Esophagus (tissue), 2 donors: ENCODE measurements at regions not wholly inside any gene's neighbourhood (a gene's known extent, or its start where the extent isn't known, plus 50 kb on each side); places are given as distances from the start of the nearest gene placed in this dataset.

Source experiments
- H3K27ac ChIP-seq, 2 donors: one replicate each; pipeline ENCODE4 v1.5.1; 2013; ENCODE audit warnings: low read depth in 2 of 2, mild to moderate bottlenecking in 2 of 2, inconsistent platforms in 1 of 2, low read length in 1 of 2, moderate library complexity in 1 of 2
- H3K27me3 ChIP-seq, 2 donors: one replicate each; pipeline ENCODE4 v1.6.1; 2013; ENCODE audit warnings: low read length in 2 of 2, control low read depth in 1 of 2, mild to moderate bottlenecking in 1 of 2; ENCODE audit not compliant: insufficient read depth in 2 of 2, control insufficient read depth in 1 of 2
- H3K36me3 ChIP-seq, 2 donors: one replicate each; pipeline ENCODE4 v1.6.1; 2013; ENCODE audit warnings: low read length in 1 of 2; ENCODE audit not compliant: control insufficient read depth in 2 of 2, insufficient read depth in 2 of 2
- H3K4me1 ChIP-seq, 2 donors: one replicate each; pipeline ENCODE4 v1.6.1; 2013; ENCODE audit warnings: low read length in 1 of 2; ENCODE audit not compliant: control insufficient read depth in 2 of 2, insufficient read depth in 2 of 2
- H3K4me3 ChIP-seq, 2 donors: one replicate each; pipeline ENCODE4 v1.5.1; 2013; ENCODE audit warnings: low read length in 2 of 2, mild to moderate bottlenecking in 2 of 2, low read depth in 1 of 2, moderate library complexity in 1 of 2
- H3K9me3 ChIP-seq, 2 donors: one replicate each; pipeline ENCODE4 v1.6.1; 2013; ENCODE audit warnings: mild to moderate bottlenecking in 2 of 2, low read depth in 1 of 2, low read length in 1 of 2, moderate library complexity in 1 of 2; ENCODE audit not compliant: control insufficient read depth in 2 of 2, insufficient read depth in 1 of 2
- WGBS, 2 donors: extraction: QIAGEN DNeasy Blood & Tissue Kit; methylation state at CpG; one replicate each; pipeline ENCODE4 v1.1.7; 2013; 5-methylcytosine and 5-hydroxymethylcytosine counted together
- donor health status: healthy with polysubstance abuse.
- donor health status: Bipolar disorder and iron deficiency.

DNA sequence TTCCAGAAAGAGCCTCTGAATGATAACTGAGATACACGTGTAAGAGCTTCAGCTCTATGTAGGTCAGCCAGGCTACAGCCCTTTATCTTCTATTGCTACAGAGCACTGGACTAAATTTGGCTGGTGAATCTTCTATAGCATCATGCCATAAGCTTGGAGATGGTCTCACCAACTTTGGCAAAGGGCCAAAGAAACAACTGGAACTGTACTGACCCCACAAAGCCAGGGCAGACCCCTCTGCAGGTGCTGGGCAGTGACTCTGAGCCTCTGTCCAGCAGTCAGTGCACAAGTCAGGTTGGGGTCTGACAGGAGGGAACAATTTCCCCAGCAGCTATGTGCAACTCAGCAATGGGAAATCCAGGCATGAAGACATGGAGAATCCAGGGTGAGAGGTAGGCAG, 57.8 kb upstream of the NFASC start:
- no peaks in the 10 kb centered on the region for H3K4me1 ChIP-seq
- 78 to 85% methylated on average over 1 of the region's 1 CpG for WGBS, 2 donors
- H3K27me3 ChIP-seq = no peaks in the 10 kb centered on the region
- no peak overlapping the region for H3K4me3 ChIP-seq
- H3K27ac ChIP-seq = no peak overlapping the region
- H3K9me3 ChIP-seq = no peaks in the 10 kb centered on the region
- H3K36me3 ChIP-seq = no peaks in the 10 kb centered on the region

DNA sequence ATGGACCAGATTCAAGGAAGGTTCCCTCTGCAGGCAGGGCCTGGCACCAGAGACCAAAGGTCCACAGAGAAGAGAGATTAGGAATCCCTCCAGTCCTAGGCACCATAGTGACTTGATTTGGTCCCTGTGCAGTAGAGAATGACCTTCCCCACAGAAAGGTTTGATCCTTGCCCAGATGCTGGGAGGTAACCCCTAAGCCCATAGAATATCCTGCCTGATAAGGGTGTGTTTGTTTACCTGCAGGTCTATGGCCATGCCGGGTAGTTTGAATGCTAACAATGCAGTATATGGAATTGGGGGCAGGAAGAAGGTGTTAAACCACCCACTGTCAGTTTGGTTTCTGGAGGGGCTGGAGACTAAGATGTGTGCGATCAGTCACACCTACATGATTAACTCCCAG, 57.1 kb upstream of the NFASC start:
- H3K4me3 ChIP-seq = no peak overlapping the region
- no peaks in the 10 kb centered on the region for H3K27me3 ChIP-seq
- H3K9me3 ChIP-seq = no peaks in the 10 kb centered on the region
- WGBS, 2 donors = 64 to 71% methylated on average over 2 of the region's 2 CpGs
- H3K27ac ChIP-seq = no peak overlapping the region
- H3K4me1 ChIP-seq = no peaks in the 10 kb centered on the region
- no peaks in the 10 kb centered on the region for H3K36me3 ChIP-seq

DNA sequence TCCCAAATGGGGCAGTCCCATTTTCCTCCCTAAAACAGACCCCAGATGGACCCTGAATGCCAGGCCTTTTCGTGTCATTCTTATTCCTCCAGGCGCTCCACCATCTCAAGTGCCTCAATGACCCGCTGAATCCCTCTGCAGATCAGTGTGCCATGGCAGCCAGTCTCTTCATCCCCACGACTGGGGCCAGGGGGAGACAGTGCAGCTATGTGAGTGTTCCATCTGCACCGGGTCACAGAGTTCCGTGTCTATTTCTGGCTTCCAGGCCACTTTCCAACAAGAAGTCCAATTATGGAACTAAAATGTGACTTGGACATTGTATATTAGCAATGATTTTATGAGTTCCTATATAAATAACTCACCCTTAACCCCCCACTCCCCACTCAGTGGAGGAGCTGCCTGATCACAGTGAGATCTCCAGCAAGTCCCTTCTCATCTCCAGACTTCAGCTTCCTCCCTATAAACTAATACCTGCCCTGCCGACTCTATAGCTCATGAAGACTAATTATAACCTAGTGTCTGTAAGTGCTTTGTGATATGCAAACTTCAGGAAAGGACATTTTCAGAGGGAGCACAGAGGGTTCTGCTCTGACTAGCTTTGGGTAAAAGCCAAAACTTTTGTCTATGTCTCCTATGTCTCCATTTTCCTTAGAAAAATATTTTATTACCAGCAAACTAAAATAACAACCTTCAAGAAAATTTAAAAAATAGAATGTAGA, 56.3 kb upstream of the NFASC start:
- Histone ChIP-seq H3K27me3 (no peaks in the 10 kb centered on the region), H3K4me3 (no peak overlapping the region), H3K36me3 (no peaks in the 10 kb centered on the region), H3K9me3 (no peaks in the 10 kb centered on the region), H3K4me1 (peaks cover 3% of the 10 kb centered on the region in 2 donors), H3K27ac (no peak overlapping the region)
- WGBS, 2 donors = 55 to 64% methylated on average over 7 of the region's 7 CpGs

DNA sequence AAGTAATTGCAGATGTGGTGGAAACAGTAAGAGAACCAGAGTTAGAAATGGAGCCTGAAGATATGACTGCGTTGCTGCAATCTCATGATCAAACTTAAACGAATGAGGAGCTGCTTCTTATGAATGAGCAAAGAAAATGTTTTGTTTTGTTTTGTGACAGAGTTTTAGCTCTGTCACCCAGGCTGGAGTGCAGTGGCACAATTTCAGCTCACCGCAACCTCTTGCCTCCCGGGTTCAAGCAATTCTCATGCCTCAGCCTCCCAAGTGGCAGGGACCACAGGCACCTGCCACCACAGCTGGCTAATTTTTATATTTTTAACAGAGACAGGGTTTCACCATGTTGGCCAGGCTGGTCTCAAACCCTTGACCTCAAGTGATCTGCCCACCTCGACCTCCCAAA, 53.3 kb upstream of the NFASC start:
- WGBS, 2 donors = 88 to 90% methylated on average over 5 of the region's 5 CpGs

DNA sequence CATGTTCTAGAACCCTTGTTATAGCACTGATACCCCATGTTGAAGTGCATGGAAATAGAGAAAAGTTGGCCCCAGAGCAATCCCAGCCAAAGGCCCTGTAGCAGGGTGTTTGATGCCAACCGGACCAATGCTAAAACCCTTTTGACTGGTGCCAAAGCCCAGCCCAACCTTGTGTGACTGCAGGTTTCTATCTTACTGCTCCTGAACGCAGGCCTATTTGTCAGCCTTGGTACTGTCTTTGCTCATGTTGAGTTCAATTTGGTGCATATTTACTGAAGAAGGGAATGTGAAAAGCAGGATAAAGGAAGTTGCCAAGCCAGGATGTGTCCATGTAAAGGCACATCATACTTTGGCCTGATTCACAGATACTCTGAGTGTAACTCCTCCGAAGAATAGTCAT, 51.7 kb upstream of the NFASC start:
- H3K27ac ChIP-seq = peak overlapping the region; percentile 26 to 38
- H3K4me1 ChIP-seq = peaks cover 3% of the 10 kb centered on the region in 2 donors
- no peak overlapping the region for H3K4me3 ChIP-seq
- H3K36me3 ChIP-seq = no peaks in the 10 kb centered on the region
- no peaks in the 10 kb centered on the region for H3K9me3 ChIP-seq
- 33 to 45% methylated on average over 3 of the region's 3 CpGs for WGBS, 2 donors
- no peaks in the 10 kb centered on the region for H3K27me3 ChIP-seq

More for the DNA sequence above, 53.3 kb upstream of the NFASC start:
- Histone ChIP-seq H3K36me3 (no peaks in the 10 kb centered on the region), H3K27me3 (no peaks in the 10 kb centered on the region), H3K4me1 (peaks cover 3% of the 10 kb centered on the region in 2 donors), H3K27ac (no peak overlapping the region), H3K4me3 (no peak overlapping the region), H3K9me3 (no peaks in the 10 kb centered on the region)

DNA sequence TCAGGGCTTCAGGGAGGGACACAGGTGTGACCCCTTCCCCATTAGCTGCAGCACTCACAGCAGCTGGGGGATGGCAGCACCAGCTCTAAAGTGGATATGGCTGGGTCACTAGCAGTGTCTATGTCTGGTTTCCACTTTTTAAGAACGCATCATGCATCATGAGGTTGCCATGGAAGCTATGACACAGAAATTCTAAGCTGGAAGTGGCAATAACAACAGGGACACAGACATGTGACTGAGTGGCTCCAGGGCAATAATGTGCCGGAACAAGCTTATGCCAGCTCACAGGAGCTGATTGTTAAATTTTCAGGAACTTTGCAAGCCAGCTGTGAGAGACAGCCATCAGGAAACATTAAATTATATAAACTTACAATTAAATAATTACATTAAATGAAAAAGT, 51.2 kb upstream of the NFASC start:
- Histone ChIP-seq H3K27ac (peak overlapping the region; percentile 26 to 38), H3K4me3 (no peak overlapping the region), H3K4me1 (peaks cover 3% of the 10 kb centered on the region in 2 donors), H3K36me3 (no peaks in the 10 kb centered on the region), H3K9me3 (no peaks in the 10 kb centered on the region), H3K27me3 (no peaks in the 10 kb centered on the region)
- 47 to 66% methylated on average over 2 of the region's 2 CpGs for WGBS, 2 donors
